HG03175 (cell line): ENCODE measurements at regions not wholly inside any gene's neighbourhood (a gene's known extent, or its start where the extent isn't known, plus 50 kb on each side); places are given as distances from the start of the nearest gene placed in this dataset.

Source experiments
- ATAC-seq: cut with Tn5 transposase; IDR thresholded peaks from one replicate; pipeline ENCODE4 v1.9.1; 2021; ENCODE audit warnings: mild to moderate bottlenecking, moderate library complexity; ENCODE audit not compliant: unreplicated experiment

DNA sequence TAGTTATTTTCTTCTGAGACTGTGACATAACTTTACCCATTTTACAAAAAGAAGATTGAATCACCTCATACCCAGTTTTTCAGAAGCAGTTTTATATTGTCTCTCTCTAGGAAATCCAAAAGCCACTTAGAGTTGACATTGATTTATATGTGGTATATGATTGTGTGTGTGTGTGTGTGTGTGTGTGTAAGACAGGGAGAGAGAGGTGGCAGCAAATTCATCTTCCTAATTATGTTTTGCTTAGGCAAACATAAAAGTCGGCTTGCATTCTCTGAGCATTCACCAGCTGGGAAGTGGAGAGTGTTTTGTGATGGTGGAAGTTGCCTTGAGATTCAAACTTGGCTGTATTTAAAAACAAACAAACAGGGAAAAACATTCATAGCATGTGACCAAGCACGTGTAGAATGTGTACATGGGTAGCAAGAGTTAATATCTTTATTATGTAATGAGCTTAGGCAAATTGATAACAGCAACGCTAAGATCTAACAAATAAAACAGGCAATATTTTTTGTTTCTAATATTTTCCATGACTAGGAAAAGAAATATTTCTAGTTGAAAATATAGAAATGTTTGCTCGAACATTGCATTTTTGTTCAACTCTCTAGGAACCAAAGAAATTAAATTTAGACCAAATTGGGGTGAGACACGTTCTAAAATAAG, 64.4 kb upstream of the IGF1R start:
- ATAC-seq: no peak

GRCh38 chr15:98586066-98586465, 62.3 kb upstream of the IGF1R start:
- no peak for ATAC-seq

- no peak for ATAC-seq
Measured at GRCh38 chr15:98592136-98592535, 56.2 kb upstream of the IGF1R start.

DNA sequence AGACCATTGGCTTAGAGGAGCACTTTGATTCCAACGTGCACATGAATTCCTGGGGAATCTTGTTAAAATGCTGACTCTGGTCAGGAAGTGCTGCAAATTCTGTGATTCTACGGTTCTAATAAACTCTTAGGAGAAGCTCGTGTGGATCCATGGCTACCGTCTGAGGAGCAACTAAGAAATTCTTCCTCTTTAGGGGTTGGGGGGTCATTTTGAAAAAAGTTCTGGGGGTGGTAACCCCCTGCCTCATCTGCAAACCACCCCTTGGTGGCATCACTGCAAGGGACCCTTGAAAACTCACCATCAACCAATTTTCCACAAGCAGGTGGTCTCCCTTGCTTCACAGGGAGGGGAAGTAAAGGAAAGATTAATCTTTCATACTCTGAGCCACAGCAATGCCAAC, 52.2 kb upstream of the IGF1R start:
- no peak for ATAC-seq

- ATAC-seq: no peak
Measured at GRCh38 chr15:98596885-98597392, 51.4 kb upstream of the IGF1R start.

DNA sequence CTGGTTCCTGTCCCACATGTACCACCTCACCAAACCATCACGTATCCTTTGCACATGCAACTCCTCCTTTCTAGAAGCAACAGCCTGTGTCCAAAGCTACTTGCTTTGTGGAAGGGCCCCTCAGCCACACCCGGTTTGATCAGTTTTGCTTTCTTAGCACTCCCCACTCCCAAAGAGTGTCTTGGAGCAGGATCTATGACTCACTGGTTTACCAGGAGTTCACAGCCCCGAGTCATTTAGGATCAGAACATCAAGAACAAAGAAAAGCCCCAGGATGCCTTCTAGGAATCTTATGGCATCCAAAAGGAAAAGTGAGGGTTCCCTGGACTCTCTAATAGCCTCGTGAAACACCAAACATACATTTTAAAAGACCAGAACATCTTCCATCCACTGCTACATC, 50.7 kb upstream of the IGF1R start:
- no peak for ATAC-seq
